HuH-7.5 (cell line): ENCODE measurements at regions not wholly inside any gene's neighbourhood (a gene's known extent, or its start where the extent isn't known, plus 50 kb on each side); places are given as distances from the start of the nearest gene placed in this dataset.

Source experiments
- DNase-seq: peaks from one replicate; pipeline ENCODE4 v3.0.0; 2011; ENCODE audit warnings: low spot score

DNA sequence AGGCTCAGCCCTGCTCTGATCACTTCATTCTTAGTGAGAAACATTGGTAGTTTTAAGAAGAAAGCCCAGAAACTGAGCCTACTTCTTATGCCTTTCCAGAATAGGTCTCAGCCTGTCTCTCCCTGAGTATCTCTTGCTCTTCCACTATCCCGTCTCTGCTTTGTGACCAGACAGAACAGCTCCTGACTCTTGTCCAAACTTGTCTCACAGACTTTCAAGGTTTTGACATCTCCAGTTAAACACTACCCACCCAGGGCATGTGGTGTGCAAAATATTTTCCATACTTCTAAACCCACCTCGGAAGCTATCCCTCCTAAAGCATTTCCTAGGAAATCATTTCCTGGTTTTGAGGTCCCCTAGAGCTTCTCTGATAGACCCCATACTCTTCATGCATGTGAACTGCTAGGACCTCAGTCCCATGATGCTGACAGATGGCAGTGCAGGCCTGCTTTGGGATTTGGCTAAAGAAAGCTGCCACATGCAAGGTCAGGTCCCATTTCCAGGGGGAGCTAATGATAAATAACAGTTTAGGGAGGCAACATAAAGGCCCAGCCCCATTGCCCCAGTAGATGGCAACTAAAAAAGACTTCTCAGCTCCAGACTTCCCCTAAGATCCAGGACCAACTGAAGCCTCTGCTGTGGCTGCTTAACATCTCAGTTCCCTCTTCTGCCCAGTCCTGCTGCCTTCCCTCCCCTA is 211.5 kb downstream of the MED10 start:
- no peak for DNase-seq

DNA sequence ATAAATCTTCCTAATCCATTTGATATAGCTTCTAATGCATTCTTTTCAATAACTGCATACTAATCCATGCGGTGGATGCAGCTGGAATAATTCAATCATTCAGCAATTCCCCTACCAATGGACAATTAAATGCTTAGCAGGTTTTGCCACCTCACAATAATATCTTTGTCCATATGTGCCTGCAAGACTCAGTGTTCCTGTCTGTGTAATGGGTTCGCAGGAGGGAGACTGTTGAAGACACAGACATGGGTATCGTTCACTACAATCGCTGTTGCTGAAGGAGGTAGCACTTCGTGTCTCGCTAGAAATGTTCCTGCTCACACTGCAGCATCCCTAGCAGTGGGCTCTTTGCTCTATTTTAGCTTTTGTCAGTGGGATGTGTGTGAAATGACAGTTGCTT is 214.4 kb downstream of the MED10 start:
- no peak for DNase-seq

DNA sequence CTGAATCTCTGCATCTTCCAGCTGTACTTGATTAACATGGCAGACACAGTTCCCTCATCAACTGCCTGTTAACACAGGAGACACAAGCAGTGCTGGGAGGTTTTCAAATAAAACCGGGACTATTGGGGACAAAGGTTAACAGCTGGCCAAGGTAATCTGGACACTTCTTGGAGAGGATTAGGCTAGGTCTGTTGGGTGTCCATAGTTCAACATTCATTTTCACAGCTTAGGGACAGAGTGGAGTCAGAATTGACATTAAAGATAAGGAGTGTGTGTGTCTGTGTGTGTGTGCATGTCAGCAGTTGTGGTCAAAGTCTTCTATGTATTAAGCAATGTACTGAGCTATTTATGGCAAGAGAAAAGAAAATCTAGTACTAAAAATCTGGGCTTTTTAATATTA is 216.2 kb downstream of the MED10 start:
- DNase-seq: no peak

DNA sequence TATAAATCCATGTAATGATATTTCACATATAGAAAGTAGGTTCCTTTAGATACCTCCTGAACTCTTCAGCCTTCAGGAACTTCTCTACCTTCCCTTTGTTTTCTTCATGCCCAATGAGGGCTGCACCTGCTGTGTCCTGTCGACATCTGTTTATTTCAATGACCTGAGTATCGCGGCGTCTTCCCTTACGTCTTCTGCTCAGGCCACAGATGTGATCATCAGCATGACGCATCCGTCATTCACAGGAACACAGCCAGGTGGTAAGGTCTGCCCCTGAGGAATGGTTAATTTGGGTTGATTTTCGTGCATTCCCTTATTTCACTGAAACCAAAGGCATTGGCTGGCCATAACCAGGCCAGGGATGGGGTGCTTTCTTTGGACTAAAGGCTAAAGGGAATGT is 217.1 kb downstream of the MED10 start:
- no peak for DNase-seq

DNA sequence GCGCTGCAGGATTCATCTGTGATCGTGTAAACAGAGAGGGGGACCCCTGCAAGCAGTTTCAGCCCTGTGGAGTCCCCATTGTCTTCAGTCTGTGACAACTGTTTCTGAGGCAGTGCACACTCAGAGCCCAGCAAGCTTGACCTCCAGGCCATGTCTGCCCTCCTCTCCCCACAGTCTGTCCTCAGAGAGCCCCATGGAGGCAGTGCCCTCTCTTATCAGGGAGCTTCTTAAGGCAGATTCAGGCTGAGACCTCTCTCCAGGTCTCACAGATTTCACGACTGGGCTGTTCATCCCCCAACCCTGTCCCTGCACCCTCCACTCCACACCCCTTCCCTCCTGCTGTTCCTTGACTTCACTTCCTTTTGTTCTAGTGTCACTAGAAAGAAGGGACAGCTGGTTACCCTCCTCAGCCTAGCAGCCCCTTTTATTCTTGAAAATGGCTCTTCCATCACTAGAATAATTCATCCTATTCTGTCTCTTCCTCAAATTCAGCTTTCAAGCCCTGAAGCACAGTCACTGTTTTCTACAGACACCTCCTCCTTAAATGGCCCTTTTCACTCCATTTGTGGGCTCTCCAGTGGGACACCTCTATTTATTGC is 218.4 kb downstream of the MED10 start:
- no peak for DNase-seq

DNA sequence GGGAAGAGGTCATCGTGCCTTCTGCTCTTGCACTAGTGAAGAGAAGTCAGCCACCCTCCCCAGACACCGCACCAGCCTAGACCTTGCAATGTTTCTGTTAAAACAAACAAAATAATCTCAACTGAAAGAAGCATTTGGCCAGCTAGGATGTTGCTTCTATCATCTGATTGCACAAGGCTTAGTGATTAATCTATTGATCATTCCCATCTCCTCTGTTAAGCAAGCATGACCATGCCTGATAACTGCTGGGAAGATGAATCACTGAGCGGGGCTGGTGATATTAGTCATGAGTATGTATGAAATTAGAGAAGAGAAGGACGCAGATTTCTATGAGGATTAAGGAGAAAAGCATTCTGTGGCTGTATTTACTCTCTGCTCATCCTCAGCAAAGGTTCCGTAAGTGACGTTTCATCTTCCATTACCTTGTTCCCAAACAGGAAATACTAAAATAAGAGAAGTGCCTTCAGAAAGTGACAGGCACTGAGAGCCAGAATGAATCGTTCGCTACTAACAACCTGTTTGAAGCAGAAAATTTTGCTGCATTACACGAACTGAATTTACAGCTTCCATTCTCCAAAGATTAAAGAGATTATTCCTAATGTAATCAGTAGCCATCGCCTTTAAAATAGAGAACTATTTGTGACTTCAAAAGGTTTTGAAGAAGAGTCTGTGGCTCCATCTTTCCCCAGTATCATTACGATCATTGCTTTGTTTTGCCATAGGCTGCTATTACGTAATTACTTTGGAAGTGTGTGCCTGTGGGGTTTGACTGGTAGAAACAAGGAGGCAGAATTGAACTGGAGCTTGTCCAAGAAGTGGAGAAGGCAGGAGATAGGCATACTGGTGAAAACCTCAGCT is 219.1 kb downstream of the MED10 start:
- no peak for DNase-seq

DNA sequence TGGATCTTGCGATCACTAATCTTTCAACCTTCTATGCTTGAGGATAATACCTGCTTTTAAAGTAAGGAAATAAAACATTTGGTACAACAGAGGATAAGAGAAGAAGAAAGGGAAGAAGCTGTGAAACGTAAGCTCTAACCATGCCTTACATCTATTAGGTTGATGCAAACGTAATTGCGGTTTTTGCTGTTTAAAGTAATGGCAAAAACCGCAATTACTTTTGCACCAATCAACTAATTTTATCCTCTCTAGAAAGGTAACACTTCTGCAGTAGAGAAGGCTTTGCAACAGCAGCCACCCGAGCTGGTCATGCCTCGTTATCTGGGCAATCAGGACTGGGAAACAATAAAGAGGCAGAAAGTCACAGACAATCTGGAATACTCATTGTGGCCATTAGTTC is 224.1 kb downstream of the MED10 start:
- no peak for DNase-seq

DNA sequence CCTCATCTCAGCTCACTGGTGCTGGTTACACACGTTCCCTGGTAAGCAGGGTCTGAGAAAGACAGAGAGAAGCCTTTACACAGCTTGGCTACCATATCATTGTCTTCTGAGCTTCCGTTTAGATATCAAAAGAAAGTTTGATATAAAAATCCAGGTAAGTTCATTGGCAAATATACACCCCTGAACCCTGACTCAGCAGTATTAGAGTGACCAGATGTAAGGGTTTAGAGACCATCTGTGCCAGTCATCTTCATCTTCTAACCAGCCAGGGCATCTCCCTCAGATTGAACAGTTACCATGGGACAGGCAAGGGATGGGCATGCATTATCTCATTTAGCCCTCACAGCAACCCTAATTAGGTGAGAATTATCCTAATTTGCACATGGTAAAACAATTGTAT is 232.1 kb downstream of the MED10 start:
- DNase-seq: no peak

DNA sequence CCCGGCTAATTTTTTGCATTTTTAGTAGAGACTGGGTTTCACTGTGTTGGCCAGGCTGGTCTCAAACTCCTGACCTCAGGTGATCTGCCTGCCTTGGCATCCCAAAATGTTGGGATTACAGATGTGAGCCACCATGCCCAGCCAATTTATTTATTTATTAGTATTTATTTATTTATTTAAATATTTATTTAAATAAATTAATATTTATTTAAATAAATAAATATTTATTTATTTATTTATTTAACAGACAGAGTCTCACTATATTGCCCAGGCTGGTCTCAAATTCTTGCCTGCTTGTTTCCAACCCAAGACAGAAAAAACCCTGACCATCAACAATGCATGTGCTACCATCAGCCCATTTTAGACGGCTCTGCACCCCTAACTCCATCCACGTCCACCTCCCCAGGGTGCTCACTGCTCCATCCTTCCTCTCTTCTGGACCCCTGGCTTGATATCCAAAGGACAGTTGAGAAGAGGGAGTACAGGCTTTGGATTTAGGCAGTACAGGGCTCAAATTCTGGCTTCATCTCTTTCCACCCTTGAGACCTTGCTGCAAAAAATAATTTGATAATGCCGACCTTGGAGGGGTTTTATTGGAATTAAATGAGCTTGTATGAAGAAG is 232.6 kb downstream of the MED10 start:
- DNase-seq: no peak

DNA sequence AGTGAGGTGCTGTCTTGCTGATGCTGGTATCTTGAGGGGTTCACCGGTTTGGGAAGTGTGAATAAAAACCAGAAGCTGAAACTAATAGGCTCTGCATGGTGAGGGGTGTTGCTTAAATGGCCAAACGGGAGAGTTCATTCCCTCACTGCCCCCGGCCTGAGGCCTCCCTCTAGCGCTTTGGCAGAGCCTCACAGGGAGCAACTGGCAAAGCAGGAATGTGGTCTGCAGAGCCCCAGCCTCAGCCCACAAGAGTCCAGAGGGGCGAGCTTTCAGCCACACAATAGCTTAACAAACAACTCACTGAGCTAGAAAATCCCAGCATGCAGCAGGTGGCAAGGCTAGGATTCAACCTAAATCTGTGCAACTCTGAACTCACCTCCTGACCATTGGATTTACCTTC is 234.8 kb downstream of the MED10 start:
- DNase-seq: no peak

DNA sequence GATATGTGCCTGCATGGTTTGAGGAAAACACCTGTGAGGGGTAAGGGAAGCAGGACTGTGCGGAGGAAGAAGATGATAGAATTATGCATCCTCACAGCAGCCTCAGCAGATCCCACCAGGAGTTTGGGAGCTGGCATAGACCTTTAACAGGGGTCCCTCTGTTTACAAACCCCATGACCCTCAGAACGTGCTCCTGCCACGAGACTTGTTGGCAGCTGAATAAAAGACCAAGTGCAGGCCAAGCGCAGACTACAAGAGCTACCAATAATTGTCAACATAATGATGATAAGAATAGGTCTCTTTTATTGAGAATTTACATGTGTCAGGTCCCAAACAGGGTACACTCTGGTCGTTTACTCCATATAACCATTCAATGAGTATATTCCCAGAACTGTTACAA is 236.0 kb downstream of the MED10 start:
- no peak for DNase-seq

DNA sequence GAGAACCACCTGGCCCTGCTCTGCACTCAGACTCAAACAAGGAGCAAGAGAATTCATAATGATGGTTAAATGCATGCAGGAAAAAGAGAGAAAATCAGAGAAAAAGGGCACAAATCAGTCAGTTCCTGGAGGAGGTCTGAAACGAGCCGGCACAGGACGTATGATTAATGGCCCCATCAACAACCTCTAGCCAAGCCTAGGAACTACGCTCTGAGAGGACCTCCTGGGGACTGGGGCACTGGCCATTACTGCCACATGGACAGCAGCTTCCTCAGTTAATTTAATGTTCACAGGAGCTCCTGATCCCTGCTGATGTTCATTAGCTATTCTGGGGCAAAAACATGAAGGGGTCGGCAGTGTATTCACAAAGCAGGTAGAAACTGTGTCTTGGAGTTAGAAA is 238.1 kb downstream of the MED10 start:
- DNase-seq: no peak

DNA sequence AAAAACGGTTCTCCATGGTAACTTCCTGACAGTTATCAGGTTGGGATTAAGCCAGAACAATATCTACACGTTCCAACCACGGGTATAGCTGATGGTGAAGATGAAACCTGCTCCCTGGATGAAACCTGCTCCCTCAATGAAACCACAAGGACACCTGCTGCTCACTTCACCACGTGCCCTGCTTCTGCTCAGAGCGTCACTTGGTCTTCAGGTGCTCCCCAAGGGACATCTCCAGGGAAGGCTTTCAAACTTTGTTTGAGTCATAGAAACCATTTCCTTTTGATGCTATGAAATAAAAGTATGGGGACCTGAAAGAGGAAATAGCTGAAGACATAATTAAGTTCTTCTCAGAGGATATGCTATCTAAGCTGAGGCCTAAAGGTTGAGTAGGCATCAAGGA is 242.4 kb downstream of the MED10 start:
- DNase-seq: no peak

DNA sequence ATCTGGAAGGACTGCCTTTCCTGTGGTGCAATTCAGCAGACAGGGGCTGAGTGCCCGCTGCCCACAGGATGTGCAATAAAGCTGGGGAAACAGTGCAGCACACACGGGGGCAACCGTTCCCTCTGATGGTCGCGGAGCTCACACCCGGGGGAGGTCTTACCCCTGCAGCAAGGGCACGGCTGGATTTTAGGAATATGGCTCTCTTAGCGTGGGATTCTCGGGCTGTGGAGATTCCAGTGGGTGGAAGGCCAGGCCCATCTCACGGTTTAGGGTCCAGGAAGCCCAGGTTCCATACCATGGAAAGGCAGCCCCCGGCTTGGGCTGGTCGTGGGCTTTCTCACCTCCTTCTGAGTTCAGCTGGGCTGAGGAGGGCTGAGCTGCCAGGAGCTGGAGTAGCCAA is 244.1 kb downstream of the MED10 start:
- no peak for DNase-seq

DNA sequence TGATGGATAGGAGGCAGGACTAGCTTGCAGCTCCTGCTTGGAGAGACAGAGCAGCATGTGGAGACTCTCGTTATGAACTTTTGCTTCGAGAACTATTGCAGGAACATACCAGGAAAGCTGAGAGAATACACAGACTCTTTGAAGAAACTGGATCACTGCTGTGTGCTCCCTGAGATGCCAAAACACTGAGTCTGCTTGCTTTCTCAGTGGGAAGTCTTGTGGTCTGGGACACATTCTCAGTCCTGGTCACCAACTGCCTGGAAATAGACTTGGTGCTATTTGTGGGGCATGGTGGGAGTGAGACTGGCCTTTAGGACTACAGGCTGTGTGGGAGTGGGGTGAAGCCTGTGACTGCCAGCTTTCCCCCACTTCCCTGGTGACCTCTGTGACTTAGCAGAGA is 252.6 kb downstream of the MED10 start:
- no peak for DNase-seq

DNA sequence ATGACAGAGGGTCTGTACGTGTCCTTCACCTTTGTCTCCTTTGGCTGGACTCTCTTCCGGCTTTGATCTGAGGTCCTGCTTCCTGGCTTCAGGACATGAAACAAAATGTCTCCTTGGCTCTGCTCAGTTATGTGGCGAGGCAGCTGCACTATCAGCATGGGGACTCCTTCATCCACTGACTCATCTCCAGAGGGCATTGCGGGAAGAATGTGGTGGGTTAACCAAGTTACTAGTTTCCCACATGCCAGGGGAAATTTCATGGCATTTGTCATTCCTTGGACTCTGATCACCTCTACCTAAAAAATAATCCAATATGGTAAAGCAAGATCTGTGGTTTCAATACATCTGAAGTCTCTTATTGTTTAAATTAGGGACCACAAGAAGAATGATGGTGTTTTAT is 259.7 kb downstream of the MED10 start:
- DNase-seq: no peak

DNA sequence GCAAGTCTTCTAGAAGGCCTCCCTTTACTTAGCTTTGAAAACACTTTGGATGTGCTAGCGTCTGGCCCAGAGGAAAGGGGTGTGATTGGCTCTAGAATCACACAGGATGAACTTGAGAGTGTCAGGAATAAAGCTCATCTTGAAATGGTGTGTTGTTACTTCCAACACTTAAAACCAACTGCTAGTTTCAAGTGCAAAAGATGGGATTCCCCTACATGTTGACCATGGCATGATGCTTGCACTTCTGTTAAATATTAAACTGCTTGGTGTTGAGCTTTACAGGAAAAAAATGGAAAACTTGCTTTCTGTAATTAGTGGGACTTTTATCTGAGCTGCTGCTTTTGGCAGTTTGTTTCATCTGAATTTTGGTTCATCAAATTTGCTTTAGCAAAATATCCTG is 261.1 kb downstream of the MED10 start:
- no peak for DNase-seq

DNA sequence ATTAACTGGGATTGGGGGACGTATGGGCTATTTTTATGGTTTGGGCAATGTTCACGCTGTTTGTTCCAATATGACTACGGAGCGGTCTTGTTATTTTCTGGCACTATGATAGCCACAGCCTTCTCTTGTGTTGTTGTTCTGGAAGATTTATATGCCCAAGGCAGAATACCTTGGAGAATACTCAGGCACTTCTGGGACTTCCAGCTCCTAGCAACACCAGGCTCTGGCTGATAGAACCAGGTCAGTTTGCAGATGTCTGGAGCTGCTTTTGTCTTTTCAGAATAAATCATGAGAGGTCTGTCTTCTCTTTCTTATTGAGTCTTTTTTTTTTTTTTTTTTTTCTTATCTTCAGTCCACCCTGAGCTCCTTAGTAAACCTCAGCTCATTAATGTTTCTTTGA is 262.5 kb downstream of the MED10 start:
- no peak for DNase-seq

DNA sequence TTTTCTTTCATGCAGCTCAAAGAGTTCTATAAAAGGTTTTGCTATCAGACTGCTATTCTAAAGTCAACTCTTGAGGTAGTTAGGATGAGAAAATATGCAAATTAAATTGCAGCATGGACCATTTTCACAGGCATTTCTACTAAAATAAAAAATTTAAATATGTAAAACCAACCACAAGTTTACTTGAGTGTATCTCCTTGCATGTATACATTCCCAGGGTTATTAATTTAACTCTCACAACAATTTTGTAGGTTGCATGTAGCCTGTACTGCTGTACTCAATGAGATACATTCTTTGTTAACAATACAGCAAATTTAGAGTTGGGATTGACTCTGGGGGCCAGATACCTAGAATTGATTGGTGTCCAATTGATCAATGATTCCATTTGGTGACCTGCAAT is 265.8 kb downstream of the MED10 start:
- no peak for DNase-seq

DNA sequence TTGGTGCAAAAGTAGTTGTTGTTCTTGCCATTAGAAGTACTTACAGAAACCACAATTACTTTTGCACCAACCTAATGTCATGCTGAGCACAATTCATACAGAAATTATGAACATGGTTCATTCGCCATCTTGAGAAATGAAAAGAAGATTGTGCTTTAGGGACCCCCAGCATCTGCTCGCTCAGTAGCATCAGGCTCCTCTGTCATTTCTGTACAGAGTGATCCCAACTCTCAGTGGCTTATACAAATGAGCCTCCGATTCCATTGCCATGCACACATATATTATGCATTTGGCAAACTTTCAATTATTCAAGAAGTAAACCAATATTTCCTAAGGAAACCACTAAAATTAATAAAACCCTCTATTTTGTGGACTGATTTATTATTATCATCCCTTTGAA is 266.2 kb downstream of the MED10 start:
- no peak for DNase-seq

DNA sequence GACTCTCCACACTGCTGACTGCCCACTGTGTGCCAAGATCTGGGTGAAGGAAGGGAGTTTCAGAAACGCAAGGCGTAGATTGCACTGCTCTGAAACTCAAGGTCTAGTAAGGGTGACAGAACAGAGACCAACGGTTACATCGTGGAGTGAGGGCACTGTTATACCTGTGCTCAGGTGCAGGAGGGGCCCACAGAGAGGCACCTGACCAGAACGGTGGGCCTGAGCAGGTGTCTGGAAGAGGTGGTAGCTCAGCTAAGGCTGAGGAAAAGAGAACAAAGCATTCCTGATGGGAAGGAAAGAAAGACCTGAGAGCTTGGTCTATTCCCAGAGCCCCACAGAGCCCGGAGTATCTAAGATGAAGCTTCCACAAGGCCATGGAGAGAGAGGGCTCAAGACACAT is 267.2 kb downstream of the MED10 start:
- no peak for DNase-seq

DNA sequence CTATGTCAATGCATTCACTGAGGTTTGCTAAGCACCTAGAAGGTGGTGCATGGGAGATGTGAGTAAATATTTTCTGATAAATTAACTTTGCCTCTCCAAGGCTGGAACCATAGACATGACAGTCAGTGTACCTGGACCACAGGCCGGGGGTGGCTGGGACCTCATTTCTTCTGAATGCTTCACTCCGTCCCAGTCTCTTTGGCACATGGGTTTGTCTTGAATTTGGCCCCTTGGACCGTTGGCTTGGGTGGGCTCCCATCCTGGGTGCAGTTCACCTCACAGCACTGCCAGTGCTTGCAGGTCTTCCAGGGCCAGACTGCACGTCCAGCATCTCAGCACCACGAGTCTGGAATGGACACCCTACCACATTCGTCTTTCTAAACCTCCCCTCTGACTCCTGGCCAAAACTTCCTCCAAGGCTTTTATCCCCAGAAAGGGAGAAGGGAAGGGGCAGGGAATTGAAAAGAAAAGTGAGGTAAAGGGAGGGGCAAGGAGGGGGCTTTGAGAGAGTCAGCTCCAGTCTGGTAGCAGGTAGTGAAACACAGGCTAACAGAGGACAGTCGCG is 267.8 kb downstream of the MED10 start:
- DNase-seq: no peak
